Parathyroid adenoma (tissue), 2 donors: ENCODE measurements at regions not wholly inside any gene's neighbourhood (a gene's known extent, or its start where the extent isn't known, plus 50 kb on each side); places are given as distances from the start of the nearest gene placed in this dataset.

Source experiments
- H2AFZ ChIP-seq: fragments of 300-600 bp; sonication (generic); one replicate; pipeline ENCODE4 v1.7.0; 2017; ENCODE audit warnings: antibody characterized with exemption, mild to moderate bottlenecking
- H3K27ac ChIP-seq: fragments of 300-600 bp; sonication (generic); one replicate; pipeline ENCODE4 v1.7.0; 2017
- H3K27me3 ChIP-seq: fragments of 300-600 bp; sonication (generic); one replicate; pipeline ENCODE4 v1.7.0; 2017; ENCODE audit warnings: low read length; ENCODE audit not compliant: control insufficient read depth, insufficient read depth
- H3K36me3 ChIP-seq: fragments of 300-600 bp; sonication (generic); one replicate; pipeline ENCODE4 v1.7.0; 2017; ENCODE audit warnings: low read length; ENCODE audit not compliant: control insufficient read depth, insufficient read depth
- H3K4me1 ChIP-seq: fragments of 300-600 bp; sonication (generic); one replicate; pipeline ENCODE4 v1.7.0; 2017; ENCODE audit warnings: control low read depth
- H3K4me2 ChIP-seq: fragments of 300-600 bp; sonication (generic); one replicate; pipeline ENCODE4 v1.7.0; 2017; ENCODE audit warnings: low read length
- H3K4me3 ChIP-seq: fragments of 300-600 bp; sonication (generic); one replicate; pipeline ENCODE4 v1.7.0; 2017; ENCODE audit warnings: low read depth, low read length
- H3K79me2 ChIP-seq: fragments of 300-600 bp; sonication (generic); one replicate; pipeline ENCODE4 v1.7.0; 2017; ENCODE audit warnings: control low read depth
- H3K9ac ChIP-seq: fragments of 300-600 bp; sonication (generic); one replicate; pipeline ENCODE4 v1.7.0; 2017; ENCODE audit warnings: mild to moderate bottlenecking
- H3K9me3 ChIP-seq: fragments of 300-600 bp; sonication (generic); one replicate; pipeline ENCODE4 v1.7.0; 2017; ENCODE audit warnings: low read length; ENCODE audit not compliant: control insufficient read depth
- TF ChIP-seq, protein P1 (sequence below): fragments of 300-600 bp; sonication (generic); IDR thresholded peaks from one replicate; pipeline ENCODE4 v1.7.0; 2017; ENCODE audit warnings: antibody characterized with exemption, mild to moderate bottlenecking
- donor health status: primary hyperparathyroidism.

GRCh38 chr17:12519956-12520594 lies 145.6 kb upstream of the MYOCD start:
- Histone ChIP-seq H3K4me1 (no peaks in the 10 kb centered on the region), H3K4me2 (no peak overlapping the region), H3K27ac (no peak overlapping the region), H3K4me3 (no peak overlapping the region), H3K9ac (no peak overlapping the region), H3K9me3 (no peaks in the 10 kb centered on the region), H3K27me3 (no peaks in the 10 kb centered on the region), H3K79me2 (no peaks in the 10 kb centered on the region), H3K36me3 (no peaks in the 10 kb centered on the region), H2AFZ (no peak overlapping the region)
- TF ChIP-seq, protein P1, sequence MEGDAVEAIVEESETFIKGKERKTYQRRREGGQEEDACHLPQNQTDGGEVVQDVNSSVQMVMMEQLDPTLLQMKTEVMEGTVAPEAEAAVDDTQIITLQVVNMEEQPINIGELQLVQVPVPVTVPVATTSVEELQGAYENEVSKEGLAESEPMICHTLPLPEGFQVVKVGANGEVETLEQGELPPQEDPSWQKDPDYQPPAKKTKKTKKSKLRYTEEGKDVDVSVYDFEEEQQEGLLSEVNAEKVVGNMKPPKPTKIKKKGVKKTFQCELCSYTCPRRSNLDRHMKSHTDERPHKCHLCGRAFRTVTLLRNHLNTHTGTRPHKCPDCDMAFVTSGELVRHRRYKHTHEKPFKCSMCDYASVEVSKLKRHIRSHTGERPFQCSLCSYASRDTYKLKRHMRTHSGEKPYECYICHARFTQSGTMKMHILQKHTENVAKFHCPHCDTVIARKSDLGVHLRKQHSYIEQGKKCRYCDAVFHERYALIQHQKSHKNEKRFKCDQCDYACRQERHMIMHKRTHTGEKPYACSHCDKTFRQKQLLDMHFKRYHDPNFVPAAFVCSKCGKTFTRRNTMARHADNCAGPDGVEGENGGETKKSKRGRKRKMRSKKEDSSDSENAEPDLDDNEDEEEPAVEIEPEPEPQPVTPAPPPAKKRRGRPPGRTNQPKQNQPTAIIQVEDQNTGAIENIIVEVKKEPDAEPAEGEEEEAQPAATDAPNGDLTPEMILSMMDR: no peak

DNA sequence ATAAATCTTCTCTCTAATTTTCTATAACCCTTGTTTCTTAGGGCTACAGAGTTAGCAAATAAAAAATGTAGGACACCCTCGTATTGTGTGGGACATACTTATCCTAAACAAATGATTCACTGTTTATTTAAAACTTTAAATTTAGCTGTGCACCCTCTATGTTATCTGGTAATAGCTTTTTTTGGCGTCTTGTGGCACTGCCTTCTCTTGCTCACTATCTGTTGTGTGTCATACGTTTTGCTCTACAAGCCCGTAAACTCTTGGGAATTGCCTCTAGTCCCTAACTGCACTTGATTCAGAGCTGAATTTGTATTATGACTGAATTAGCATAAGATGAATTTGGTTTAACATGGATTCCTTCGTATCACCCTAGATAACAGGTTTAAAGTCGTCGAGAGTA lies 144.3 kb upstream of the MYOCD start:
- Histone ChIP-seq H3K9ac (no peak overlapping the region), H3K4me3 (no peak overlapping the region), H3K4me1 (no peaks in the 10 kb centered on the region), H3K4me2 (no peak overlapping the region), H3K27me3 (no peaks in the 10 kb centered on the region), H2AFZ (no peak overlapping the region), H3K36me3 (no peaks in the 10 kb centered on the region), H3K79me2 (no peaks in the 10 kb centered on the region), H3K9me3 (no peaks in the 10 kb centered on the region), H3K27ac (no peak overlapping the region)
- TF ChIP-seq, protein P1: no peak

DNA sequence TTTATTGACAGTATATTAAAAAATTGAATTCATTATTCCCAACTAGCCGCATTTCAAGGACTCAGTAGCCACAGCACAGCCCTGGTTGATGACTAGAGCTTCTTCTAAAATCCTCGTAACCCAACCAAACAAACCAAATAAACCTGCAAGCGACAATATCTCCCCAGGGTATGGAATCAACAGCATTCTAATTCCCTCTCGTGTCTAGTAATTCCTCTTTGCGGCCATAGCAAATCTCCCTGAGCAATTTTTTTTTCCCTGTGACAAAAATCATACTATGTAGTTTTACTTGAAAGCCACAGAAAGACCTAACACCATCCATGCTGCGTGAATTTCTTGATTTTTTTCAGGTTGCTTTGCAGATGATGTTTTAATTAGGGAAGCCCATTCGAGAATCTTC lies 143.4 kb upstream of the MYOCD start:
- Histone ChIP-seq H3K4me1 (no peaks in the 10 kb centered on the region), H3K27ac (no peak overlapping the region), H3K36me3 (no peaks in the 10 kb centered on the region), H3K4me2 (no peak overlapping the region), H3K79me2 (no peaks in the 10 kb centered on the region), H3K4me3 (no peak overlapping the region), H3K27me3 (no peaks in the 10 kb centered on the region), H3K9ac (no peak overlapping the region), H2AFZ (no peak overlapping the region), H3K9me3 (no peaks in the 10 kb centered on the region)
- TF ChIP-seq, protein P1: no peak

DNA sequence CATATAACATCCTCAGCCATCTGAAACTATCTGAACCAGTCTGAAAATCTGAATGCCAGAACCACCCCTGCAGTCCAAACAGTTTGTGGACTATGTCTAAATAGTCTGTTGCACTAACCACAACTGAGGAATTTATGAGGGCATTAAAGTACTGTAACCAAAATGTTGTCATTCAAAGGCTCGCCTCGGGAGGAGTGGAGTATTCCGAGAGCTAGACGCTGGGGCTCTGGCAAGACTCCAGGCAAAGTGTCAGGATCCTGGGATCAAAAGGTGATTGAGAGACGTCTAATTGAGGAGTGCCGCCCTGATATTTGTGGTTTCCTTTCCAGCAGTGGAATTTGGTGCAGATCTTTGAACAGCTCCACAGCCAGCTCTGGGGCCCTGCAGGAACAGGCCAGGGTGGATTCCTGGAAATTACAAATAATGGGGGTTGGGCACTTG lies 142.9 kb upstream of the MYOCD start:
- Histone ChIP-seq H3K4me3 (no peak overlapping the region), H3K27me3 (no peaks in the 10 kb centered on the region), H3K4me2 (no peak overlapping the region), H3K9ac (no peak overlapping the region), H3K36me3 (no peaks in the 10 kb centered on the region), H3K4me1 (no peaks in the 10 kb centered on the region), H3K9me3 (no peaks in the 10 kb centered on the region), H2AFZ (no peak overlapping the region), H3K27ac (no peak overlapping the region), H3K79me2 (no peaks in the 10 kb centered on the region)
- TF ChIP-seq, protein P1: no peak

DNA sequence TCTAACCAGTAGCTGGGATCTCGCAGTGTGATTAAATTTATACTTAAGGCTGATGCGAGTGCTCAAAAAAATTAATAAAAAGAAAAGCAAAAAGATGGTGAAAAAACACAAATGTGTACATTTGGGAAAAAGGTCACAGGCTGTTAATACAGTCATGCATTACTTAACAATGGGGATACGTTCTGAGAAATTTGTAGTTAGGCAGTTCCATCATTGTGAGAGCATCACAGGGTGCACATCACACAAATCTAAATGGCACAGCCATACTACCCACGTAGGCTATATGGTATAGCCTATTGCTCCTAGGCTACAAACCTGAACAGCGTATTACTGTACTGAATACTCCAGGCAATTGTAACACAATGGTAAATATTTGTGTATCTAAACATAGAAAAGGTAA lies 142.4 kb upstream of the MYOCD start:
- Histone ChIP-seq H3K9ac (no peak overlapping the region), H3K4me2 (no peak overlapping the region), H3K27me3 (no peaks in the 10 kb centered on the region), H3K4me1 (no peaks in the 10 kb centered on the region), H3K9me3 (no peaks in the 10 kb centered on the region), H3K36me3 (no peaks in the 10 kb centered on the region), H2AFZ (no peak overlapping the region), H3K4me3 (no peak overlapping the region), H3K79me2 (no peaks in the 10 kb centered on the region), H3K27ac (no peak overlapping the region)
- TF ChIP-seq, protein P1: no peak
